ENCODE measurements at regions not wholly inside any gene's neighbourhood (a gene's known extent, or its start where the extent isn't known, plus 50 kb on each side); places are given as distances from the start of the nearest gene placed in this dataset.

DNA sequence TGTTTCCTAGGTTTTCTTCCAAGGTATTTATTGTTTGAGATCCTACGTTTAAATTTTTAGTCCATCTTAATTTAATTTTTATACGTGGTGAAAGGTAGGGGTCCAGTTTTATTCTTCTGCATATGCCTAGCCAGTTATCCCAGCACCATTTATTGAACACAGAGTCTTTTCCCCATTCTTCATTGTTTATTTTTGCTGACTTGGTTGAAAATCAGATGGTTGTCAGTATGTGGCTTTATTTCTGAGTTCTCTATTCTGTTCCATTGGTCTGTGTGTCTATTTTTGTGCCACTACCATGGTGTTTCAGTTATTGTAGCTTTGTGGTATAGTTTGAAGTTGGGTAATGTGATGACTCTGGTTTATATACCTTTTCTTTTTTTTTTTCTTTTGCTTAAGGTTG, 753.0 kb upstream of the GOT2 start:
- TF ChIP-seq, protein P1, sequence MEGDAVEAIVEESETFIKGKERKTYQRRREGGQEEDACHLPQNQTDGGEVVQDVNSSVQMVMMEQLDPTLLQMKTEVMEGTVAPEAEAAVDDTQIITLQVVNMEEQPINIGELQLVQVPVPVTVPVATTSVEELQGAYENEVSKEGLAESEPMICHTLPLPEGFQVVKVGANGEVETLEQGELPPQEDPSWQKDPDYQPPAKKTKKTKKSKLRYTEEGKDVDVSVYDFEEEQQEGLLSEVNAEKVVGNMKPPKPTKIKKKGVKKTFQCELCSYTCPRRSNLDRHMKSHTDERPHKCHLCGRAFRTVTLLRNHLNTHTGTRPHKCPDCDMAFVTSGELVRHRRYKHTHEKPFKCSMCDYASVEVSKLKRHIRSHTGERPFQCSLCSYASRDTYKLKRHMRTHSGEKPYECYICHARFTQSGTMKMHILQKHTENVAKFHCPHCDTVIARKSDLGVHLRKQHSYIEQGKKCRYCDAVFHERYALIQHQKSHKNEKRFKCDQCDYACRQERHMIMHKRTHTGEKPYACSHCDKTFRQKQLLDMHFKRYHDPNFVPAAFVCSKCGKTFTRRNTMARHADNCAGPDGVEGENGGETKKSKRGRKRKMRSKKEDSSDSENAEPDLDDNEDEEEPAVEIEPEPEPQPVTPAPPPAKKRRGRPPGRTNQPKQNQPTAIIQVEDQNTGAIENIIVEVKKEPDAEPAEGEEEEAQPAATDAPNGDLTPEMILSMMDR (IDR thresholded peaks at IDR 0.05; ENCODE audit: low read depth, low read length, poor library complexity, severe bottlenecking): no peak
- TF ChIP-seq EZH2phosphoT487 (IDR thresholded peaks at IDR 0.05; ENCODE audit: borderline replicate concordance, low read length): no peak

Measured in DOHH2 (cell line).